OCI-LY7 (cell line): ENCODE measurements at regions not wholly inside any gene's neighbourhood (a gene's known extent, or its start where the extent isn't known, plus 50 kb on each side); places are given as distances from the start of the nearest gene placed in this dataset.

Experiments used
- BruUV-seq: library from RNA; stranded (reverse); fragments of 400-500 nt; replicated peaks from 2 replicates; lab custom pipeline; 2021; lab: Mats Ljungman, UMichigan
- CTCF ChIA-PET: fragments of 300-600 bp; sonication (Branson Sonifier 250); formaldehyde crosslinking; loops from one replicate; lab custom pipeline; 2022; ENCODE audit warnings: antibody characterized with exemption; ENCODE audit not compliant: unreplicated experiment; lab: Charles Lee
- POLR2A ChIA-PET: fragments of 300-600 bp; sonication (Branson Sonifier 250); formaldehyde crosslinking; loops from one replicate; lab custom pipeline; 2022; ENCODE audit warnings: antibody characterized with exemption; lab: Charles Lee
- DNase-seq: peaks from one replicate; pipeline ENCODE4 v3.0.0-alpha.2; 2015; ENCODE audit warnings: low spot score
- H2AFZ ChIP-seq: fragments of 200-600 bp; sonication (generic), shearing (Covaris generic); 2 replicates; pipeline ENCODE4 v1.6.1; 2014; ENCODE audit warnings: mild to moderate bottlenecking, antibody characterized with exemption, low read length, moderate library complexity
- H3K27ac ChIP-seq: fragments of 200-600 bp; sonication (generic); 2 replicates; pipeline ENCODE4 v1.5.1; 2014; ENCODE audit warnings: mixed run types, low read depth, mild to moderate bottlenecking, moderate library complexity, low read length, inconsistent platforms; ENCODE audit not compliant: poor library complexity, severe bottlenecking
- H3K36me3 ChIP-seq: fragments of 200-600 bp; sonication (generic); 2 replicates; pipeline ENCODE4 v1.6.1; 2014; ENCODE audit warnings: mild to moderate bottlenecking, antibody characterized with exemption, low read length, moderate library complexity, mixed read lengths; ENCODE audit not compliant: insufficient read depth
- H3K4me1 ChIP-seq: fragments of 200-600 bp; sonication (generic); 2 replicates; pipeline ENCODE4 v1.5.1; 2014; ENCODE audit warnings: mild to moderate bottlenecking, low read length; ENCODE audit not compliant: insufficient read depth, poor library complexity, severe bottlenecking
- H3K4me2 ChIP-seq: fragments of 200-600 bp; sonication (generic); 2 replicates; pipeline ENCODE4 v1.6.1; 2014; ENCODE audit warnings: mild to moderate bottlenecking, low read length
- H3K4me3 ChIP-seq: fragments of 200-600 bp; sonication (generic); 2 replicates; pipeline ENCODE4 v1.5.1; 2014; ENCODE audit warnings: mild to moderate bottlenecking, low read depth, low read length; ENCODE audit not compliant: poor library complexity, severe bottlenecking
- H3K79me2 ChIP-seq: fragments of 200-600 bp; sonication (generic); 2 replicates; pipeline ENCODE4 v1.6.1; 2016; ENCODE audit warnings: low read depth, mild to moderate bottlenecking, low read length, moderate library complexity, mixed read lengths; ENCODE audit not compliant: insufficient read depth
- H3K9me2 ChIP-seq: fragments of 200-600 bp; sonication (generic); 2 replicates; pipeline ENCODE4 v1.6.1; 2016; ENCODE audit warnings: mild to moderate bottlenecking, low read length, mixed read lengths; ENCODE audit not compliant: insufficient read depth
- H3K9me3 ChIP-seq: fragments of 200-600 bp; sonication (generic); 2 replicates; pipeline ENCODE4 v1.6.1; 2014; ENCODE audit warnings: mild to moderate bottlenecking, mixed run types, low read length, mixed read lengths
- H4K20me1 ChIP-seq: fragments of 200-600 bp; sonication (generic); 2 replicates; pipeline ENCODE4 v1.6.1; 2014; ENCODE audit warnings: mild to moderate bottlenecking, antibody characterized with exemption, low read length, moderate library complexity, mixed read lengths; ENCODE audit not compliant: insufficient read depth
- CTCF ChIP-seq: fragments of 200-600 bp; sonication (generic); conservative IDR thresholded peaks from 2 replicates; pipeline ENCODE4 v1.5.1; 2014; ENCODE audit warnings: mild to moderate bottlenecking, antibody characterized with exemption, low read length, moderate library complexity, mixed read lengths
- EZH2phosphoT487 ChIP-seq: fragments of 200-600 bp; sonication (generic); IDR thresholded peaks from 2 replicates; pipeline ENCODE4 v1.6.1; 2018; ENCODE audit warnings: low read depth, borderline replicate concordance, mild to moderate bottlenecking, mixed run types, antibody characterized with exemption, low read length, moderate library complexity, mixed read lengths
- intact Hi-C: fragments of 100-400 bp; cut with micrococcal nuclease; formaldehyde crosslinking; loops from one replicate; pipeline ENCODE4 v1.10.0; 2022; ENCODE audit not compliant: unreplicated experiment

GRCh38 chr3:82085356-82085755 is 323.9 kb upstream of the GBE1 start:
- Histone ChIP-seq H3K79me2 (no peaks in the 10 kb centered on the region), H2AFZ (no peak overlapping the region), H3K4me3 (no peak overlapping the region), H3K9me2 (no peaks in the 10 kb centered on the region), H4K20me1 (no peaks in the 10 kb centered on the region), H3K9me3 (no peaks in the 10 kb centered on the region), H3K27ac (no peak overlapping the region), H3K4me1 (no peaks in the 10 kb centered on the region), H3K36me3 (no peaks in the 10 kb centered on the region), H3K4me2 (no peak overlapping the region)
- no peak for TF ChIP-seq EZH2phosphoT487
- TF ChIP-seq CTCF, result no peak
- BruUV-seq, result no TSS peak
- intact Hi-C loops, result no loop called here
- CTCF ChIA-PET, result no interaction called here
- DNase-seq, result no peak
- POLR2A ChIA-PET, result no interaction called here

GRCh38 chr3:82084824-82085223 is 323.4 kb upstream of the GBE1 start:
- Histone ChIP-seq H3K4me1 (no peaks in the 10 kb centered on the region), H3K4me3 (no peak overlapping the region), H3K4me2 (no peak overlapping the region), H3K9me2 (no peaks in the 10 kb centered on the region), H2AFZ (no peak overlapping the region), H3K79me2 (no peaks in the 10 kb centered on the region), H3K27ac (no peak overlapping the region), H3K9me3 (no peaks in the 10 kb centered on the region), H3K36me3 (no peaks in the 10 kb centered on the region), H4K20me1 (no peaks in the 10 kb centered on the region)
- no TSS peak for BruUV-seq
- intact Hi-C loops, result no loop called here
- ChIA-PET CTCF (no interaction called here), POLR2A (no interaction called here)
- DNase-seq, result no peak
- TF ChIP-seq EZH2phosphoT487, result no peak

GRCh38 chr3:82082796-82083195 is 321.4 kb upstream of the GBE1 start:
- Histone ChIP-seq H3K9me2 (no peaks in the 10 kb centered on the region), H3K4me1 (no peaks in the 10 kb centered on the region), H2AFZ (no peak overlapping the region), H3K9me3 (no peaks in the 10 kb centered on the region), H3K79me2 (no peaks in the 10 kb centered on the region), H3K4me2 (no peak overlapping the region), H3K36me3 (no peaks in the 10 kb centered on the region), H3K4me3 (no peak overlapping the region), H3K27ac (no peak overlapping the region), H4K20me1 (no peaks in the 10 kb centered on the region)
- TF ChIP-seq CTCF (no peak), EZH2phosphoT487 (no peak)
- no TSS peak for BruUV-seq
- intact Hi-C loops, result no loop called here
- ChIA-PET CTCF (no interaction called here), POLR2A (no interaction called here)
- no peak for DNase-seq
